ENCODE measurements at regions not wholly inside any gene's neighbourhood (a gene's known extent, or its start where the extent isn't known, plus 50 kb on each side); places are given as distances from the start of the nearest gene placed in this dataset.

- DNase-seq: no peak
These were observed 659.4 kb downstream of the BCL11B start for GRCh38 chr14:98612434-98613200.

- DNase-seq: no peak
These were observed 657.3 kb downstream of the BCL11B start for GRCh38 chr14:98614741-98615140.

GRCh38 chr14:98622208-98623051, 649.6 kb downstream of the BCL11B start:
- no peak for DNase-seq

- DNase-seq: peak; percentile 3
These were observed 648.1 kb downstream of the BCL11B start for GRCh38 chr14:98623788-98624415.

GRCh38 chr14:98633380-98633779, 638.6 kb downstream of the BCL11B start:
- peak; percentile 62 for DNase-seq

GRCh38 chr14:98634043-98634820, 637.8 kb downstream of the BCL11B start:
- no peak for DNase-seq

- DNase-seq: no peak
These were observed 633.6 kb downstream of the BCL11B start for GRCh38 chr14:98638366-98638765.

- no peak for DNase-seq
These were observed 624.2 kb downstream of the BCL11B start for GRCh38 chr14:98647754-98648153.

GRCh38 chr14:98651037-98651436, 621.0 kb downstream of the BCL11B start:
- no peak for DNase-seq

GRCh38 chr14:98665007-98665406, 607.0 kb downstream of the BCL11B start:
- DNase-seq: no peak

- no peak for DNase-seq
These were observed 605.5 kb downstream of the BCL11B start for GRCh38 chr14:98666545-98666944.

GRCh38 chr14:98682033-98682432, 590.0 kb downstream of the BCL11B start:
- DNase-seq: no peak

- DNase-seq: no peak
These were observed 589.3 kb downstream of the BCL11B start for GRCh38 chr14:98682726-98683125.

GRCh38 chr14:98684468-98684867, 587.5 kb downstream of the BCL11B start:
- no peak for DNase-seq

- no peak for DNase-seq
These were observed 586.3 kb downstream of the BCL11B start for GRCh38 chr14:98685725-98686124.

GRCh38 chr14:98688446-98688845, 583.6 kb downstream of the BCL11B start:
- DNase-seq: no peak

- no peak for DNase-seq
These were observed 582.0 kb downstream of the BCL11B start for GRCh38 chr14:98689951-98690350.

- no peak for DNase-seq
These were observed 579.2 kb downstream of the BCL11B start for GRCh38 chr14:98692832-98693231.

GRCh38 chr14:98694541-98694940, 577.5 kb downstream of the BCL11B start:
- DNase-seq: no peak

GRCh38 chr14:98695809-98696208, 576.2 kb downstream of the BCL11B start:
- no peak for DNase-seq

GRCh38 chr14:98698341-98698740, 573.7 kb downstream of the BCL11B start:
- no peak for DNase-seq

- no peak for DNase-seq
These were observed 571.2 kb downstream of the BCL11B start for GRCh38 chr14:98700748-98701147.

GRCh38 chr14:98701377-98701776, 570.6 kb downstream of the BCL11B start:
- no peak for DNase-seq
